SHP77 (cell line): ENCODE measurements at regions not wholly inside any gene's neighbourhood (a gene's known extent, or its start where the extent isn't known, plus 50 kb on each side); places are given as distances from the start of the nearest gene placed in this dataset.
"Not testable (repeated sequence)": the region's sequence is repeated elsewhere in the genome, so short reads cannot be mapped to it uniquely, and the experiment has no call there.

Experiments
- DNase-seq, 2 experiments: peaks; one replicate each; lab custom pipeline; 2025; lab: John Stamatoyannopoulos, UW

DNA sequence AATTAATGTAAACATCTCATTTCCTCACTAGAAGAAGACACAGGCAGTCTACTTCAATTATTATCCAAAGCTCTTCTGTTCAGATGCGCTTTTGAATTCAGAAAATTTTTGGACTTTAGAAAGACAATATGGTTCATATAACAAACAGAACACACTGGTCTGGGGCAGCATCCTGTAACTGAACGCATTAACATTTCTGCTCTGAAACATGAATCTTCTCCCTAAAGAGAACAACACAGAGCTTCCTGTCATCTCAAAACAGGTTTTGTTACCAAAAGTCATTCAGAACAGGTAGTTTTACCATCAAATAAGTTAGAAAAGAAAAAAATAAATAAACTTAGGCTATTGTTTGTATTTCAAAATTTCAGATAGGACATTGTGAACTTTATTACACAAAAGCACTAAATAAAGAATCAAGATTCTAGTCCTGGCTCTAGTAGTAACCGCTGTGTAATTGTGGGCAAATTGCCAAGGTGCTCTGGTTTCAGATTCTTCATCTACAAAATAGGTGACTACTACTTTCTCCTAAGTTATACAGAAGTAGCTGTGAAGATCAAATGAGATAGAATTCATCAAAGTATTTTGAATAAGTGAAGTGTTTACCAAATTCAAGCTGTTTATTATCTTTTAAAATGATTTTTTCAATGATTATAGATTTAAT lies 252.3 kb upstream of the RASGEF1B start:
- DNase-seq = peak in 1 of 2 experiments; percentile 1

DNA sequence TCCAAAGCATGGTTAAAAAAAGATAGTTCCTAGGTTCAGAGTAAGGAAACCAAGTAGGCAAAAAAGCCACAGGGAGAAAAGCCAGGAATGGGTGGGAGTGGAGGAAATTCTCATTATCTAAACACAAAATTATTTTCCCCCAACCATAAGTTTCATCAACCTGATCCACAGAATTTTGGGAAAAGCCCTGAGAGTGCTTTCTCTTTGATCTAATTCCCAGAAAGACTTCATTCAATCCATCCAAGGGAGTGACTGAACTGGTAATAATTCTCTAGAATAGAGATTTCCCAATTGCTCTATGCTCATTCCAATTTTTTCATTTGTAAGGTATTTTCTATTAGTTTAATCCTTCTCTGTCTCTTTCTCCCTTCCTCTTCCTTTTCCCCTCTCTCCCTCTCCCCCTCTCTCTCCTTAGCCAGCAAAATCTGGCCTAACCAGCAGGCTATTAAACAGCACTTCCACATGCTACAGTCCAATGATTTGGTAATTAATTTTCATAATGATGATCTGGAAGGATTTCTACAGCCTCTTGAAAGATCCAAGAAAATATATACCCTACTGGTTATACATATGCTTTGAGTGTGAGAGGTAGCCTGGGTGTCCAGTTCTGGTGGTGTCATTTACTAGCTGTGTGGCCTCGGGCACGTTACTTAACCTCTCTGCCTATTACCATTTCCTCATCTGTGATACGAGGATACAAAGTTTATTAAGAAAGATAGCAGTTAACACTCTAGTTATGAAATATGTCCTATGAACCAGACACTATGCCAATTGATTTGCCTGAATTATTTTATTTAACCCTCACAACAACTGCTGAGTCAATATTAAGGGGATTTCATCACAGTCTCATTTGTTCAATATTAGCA lies 251.5 kb upstream of the RASGEF1B start:
- no peak for DNase-seq

DNA sequence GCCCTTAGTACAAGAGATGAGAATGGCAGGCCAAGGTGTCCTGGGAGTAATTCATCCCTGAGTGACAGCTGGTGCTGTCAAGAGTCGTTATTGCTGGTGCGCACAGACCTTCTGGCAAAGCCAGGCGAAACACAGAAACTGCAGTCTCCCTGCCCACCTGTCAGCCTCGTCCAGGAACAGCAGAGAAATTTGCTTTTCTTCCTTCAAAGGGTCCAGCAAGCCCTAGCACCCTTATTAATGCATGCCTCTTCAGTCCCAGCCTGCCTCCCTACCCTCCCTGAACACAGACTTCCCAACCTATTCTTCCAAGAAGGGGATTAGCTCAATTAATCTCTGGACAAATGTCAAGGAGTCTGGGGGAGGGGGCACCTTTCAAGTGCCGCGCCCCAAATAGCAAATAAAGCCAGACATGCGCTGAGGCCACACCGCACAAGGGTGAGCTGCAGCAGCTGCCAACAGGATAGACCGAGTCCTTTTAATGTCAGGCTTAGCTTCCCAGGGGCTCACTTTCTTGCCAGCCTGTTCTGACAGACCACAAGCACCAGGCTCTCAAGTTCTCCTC lies 250.7 kb upstream of the RASGEF1B start:
- DNase-seq = peak in 1 of 2 experiments; percentile 36

DNA sequence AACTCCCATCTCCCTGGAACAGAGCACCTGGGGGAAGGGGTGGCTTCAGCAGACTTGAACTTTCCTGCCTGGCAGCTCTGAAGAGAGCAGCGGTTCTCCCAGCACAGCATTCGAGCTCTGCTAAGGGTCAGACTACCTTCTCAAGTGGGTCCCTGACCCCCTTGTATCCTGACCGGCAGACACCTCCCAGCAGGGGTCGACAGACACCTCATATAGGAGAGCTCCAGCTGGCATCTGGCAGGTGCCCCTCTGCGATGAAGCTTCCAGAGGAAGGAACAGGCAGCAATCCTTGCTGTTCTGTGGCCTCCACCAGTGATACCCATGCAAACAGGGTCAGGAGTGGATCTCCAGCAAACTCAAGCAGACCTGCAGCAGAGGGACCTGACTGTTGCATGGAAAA lies 244.1 kb upstream of the RASGEF1B start:
- no peak for DNase-seq

DNA sequence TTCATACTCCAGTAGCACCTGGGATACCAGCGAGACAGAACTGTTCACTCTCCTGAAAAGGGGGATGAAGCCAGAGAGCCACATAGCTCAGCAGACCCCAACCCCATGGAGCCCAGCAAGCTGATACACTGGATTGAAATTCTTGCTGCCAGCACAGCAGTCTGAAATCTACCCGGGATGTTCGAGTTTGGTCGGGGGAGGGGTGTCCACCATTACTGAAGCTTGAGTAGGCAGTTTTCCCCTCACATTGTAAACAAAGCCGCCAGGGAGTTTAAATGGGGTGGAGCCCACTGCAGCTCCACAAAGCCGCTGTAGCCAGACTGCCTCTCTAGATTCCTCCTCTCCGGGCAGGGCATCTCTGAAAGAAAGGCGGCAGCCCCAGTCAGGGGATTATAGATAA lies 243.7 kb upstream of the RASGEF1B start:
- DNase-seq = not testable (repeated sequence)

DNA sequence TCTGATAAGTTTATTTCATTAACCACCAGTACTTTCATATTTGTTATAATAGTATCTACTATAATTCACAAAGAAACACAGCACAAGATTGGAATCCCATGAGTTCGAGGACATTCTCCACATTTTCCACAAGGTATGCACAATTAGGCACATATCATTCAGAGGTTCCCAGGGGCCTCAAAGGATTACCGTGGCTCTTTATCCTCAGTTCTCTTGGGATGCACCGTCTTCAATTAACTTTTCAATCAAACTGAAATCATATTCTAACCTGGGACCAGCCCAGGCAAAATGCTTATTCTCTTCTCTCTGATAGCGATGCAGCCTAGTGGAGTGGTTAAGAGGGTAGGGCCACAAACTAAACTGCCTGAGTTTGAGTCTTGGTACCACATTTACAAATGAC lies 242.6 kb upstream of the RASGEF1B start:
- DNase-seq = no peak

DNA sequence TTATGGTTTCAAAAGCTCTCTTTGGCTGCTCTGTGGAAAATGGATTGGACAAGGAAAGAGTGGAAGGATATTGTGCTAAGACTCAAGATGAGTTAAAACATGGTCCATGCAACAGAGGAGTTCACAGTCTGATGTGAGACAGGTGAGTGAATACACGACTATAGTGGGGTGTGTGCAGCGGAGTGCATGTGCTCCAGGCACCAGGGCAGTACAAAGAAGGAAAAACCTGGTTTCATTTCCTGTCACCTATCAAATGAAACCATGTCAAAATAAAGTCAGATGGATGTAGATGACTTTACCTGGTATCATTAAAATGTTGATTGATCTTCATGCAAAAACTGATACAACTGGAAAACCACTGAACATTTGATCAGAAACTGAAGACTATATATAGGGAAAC lies 241.0 kb upstream of the RASGEF1B start:
- no peak for DNase-seq

DNA sequence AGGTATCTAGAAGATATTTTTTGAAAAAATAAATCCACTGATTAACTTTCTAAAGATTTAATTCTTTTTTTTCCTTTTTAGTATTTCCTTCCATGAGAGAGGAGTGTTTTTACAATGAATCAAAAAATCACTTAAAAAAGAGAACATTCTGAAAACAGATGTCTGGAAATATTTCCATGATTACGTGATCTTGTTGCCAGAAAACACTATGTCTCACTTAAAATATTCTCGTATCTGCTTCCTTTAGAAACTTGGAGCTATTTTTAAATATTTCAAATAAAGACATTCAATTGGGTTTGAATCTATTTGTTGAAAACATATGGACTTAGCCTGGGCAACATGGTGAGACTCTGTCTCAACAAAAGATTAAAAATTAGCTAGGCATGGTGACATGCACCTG lies 232.8 kb upstream of the RASGEF1B start:
- no peak for DNase-seq

DNA sequence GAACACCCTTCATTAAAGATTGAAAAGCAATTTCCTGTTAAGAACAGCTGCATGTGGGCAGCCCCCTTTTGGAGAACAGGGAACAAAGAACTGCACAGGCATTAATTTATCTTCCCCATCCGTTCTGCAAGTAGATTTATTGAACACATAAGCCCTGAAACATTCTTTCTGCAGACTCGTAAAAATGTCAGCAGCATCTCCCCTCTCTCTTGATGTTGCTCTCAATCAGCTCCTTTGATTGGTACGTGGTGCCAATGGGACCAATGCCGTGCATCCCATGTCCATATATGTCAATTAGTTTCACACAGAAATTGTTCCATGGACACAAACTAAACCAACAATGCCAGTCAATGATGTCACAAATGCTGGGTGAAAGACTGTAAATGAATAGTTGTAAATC lies 228.5 kb upstream of the RASGEF1B start:
- no peak for DNase-seq

DNA sequence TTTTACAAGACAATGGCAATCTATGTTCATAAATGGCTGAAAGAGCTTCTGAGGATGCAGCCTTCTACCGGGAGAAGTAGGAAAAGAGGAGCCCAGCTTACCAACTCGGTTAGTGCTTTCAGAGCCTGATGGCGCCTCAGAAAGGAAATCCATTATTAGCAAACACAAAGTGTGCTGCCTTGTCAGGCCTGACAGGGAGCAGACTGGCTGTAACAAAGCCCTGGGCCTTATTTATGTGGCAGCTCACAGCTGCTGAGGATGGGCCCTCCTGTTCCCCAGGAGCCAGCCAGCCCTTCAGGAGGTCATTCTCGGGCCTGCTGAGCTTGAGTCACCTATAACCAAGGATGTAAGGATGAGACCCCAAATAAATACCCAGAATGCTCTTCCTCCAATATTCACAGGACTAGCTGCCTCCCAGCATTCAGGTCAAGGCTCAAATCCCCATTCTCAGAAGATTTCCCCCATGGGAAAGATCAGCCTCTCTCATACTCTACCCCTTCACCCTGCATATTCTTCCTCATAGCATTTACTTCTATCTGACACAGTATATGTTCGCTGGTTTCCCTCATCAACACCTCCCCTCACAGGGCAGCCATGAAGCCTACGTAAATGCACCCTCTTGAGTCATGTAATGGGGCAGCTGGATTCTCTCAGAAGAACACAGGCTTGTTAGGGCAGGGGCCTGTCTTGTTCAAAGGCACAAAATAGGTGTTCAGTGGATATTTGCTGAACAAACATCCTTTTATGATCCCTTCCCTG lies 227.0 kb upstream of the RASGEF1B start:
- DNase-seq = peak; percentile 30 to 32

DNA sequence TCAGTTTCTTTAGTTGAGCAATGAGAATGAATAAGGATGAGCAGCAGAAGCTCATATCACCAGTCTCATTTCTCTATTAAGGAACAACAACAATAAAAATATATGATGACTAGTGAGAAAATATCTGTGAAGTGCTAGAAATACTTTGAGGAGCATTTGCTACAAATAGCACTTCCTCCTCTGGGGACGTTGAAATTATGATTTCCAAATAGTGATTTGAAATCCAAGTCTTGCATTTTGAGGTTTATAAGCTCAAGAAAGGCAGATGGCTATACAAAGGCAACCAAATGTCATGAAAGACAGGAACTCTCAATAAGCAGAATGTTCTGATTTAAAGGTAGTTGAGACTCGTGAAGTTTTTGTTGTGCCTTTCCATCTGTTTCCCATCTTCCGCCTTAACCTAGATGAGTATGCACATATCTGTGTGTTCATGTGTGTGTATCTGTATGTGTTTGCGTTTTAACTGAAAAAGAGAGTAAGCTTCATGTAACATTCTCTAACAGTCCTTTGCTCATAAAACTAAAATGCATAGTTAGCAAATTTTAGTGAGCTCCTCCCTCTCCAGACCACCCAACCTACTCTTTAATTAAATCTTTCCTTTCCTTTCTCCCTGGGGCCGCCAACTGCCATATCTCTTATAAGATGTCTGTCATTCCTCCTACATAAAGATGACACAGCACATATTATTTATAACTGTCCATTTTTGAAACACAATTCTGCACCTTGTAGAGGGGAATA lies 222.6 kb upstream of the RASGEF1B start:
- DNase-seq = no peak

DNA sequence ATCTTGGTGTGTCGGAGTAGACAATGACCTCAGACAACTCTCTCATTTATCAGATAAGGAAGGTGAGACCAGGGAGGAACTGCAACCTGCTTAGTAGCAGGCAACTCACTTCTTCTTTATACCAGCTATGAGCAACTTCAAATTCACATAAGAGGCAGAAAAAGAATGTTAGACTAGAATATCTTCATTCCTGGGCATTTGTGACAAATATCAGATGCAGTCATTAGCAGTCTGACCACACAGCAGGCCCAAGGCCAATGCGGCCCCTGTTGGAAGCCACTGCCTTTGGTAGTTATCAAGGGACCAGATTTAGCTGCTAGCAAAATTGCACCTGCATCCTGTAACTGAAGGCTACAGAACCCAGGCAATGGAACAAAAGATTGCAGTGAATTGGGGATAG lies 219.2 kb upstream of the RASGEF1B start:
- DNase-seq = no peak

DNA sequence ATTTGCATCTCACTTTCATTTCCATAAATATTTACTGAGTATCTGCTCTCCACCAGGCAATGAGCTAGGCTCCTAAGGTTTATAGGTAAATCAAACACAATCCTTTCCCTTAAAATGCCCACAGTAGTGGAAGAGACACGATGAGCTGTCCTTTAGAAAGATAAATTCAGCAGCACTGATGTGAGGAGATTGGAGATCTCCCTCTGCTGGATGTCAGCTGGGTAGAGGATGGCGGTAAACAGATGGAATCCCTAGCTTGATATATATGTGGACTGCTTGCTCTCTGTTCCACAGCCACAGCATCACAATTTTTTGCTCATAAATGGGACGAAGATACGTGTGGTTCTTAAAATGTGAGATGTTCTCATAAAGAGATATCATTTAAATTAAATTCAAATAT lies 216.4 kb upstream of the RASGEF1B start:
- DNase-seq = no peak

DNA sequence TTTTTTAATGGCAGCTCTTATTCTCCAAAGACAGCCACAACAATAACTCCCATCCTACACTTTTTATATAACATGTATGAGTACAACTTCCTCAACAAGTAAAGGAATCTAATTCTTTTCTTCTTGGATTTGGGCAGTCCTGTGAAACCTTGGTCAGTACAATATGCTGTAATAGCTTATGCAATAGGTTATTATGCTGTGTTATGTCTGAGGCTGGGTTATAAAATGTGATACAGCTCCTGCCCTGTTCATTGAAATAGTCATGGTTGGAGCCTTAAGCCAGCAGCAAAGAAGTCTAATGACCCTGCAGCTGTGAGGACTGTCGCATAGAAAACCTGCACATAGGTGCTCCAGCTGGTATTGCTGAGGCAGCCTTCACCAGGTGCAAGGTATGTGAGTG lies 215.8 kb upstream of the RASGEF1B start:
- no peak for DNase-seq

DNA sequence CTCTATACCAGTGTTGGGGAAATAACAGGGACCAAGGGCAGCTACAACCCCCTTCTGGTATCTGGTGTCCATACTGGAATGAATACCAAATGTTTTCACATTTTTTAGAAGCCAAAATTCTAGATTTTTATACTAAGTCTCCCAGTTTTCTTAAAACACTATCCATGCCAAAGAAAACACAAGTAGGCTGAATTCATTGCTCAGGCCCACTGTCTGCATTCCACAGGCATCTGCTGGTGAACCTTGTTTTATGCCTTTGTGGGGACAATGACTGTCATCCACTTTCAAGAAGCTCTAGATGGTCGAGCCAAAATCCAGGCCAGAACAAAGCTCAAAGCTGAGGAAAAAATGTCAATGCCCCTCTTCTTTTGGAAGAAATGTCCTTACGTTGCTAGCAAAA lies 213.4 kb upstream of the RASGEF1B start:
- no peak for DNase-seq

DNA sequence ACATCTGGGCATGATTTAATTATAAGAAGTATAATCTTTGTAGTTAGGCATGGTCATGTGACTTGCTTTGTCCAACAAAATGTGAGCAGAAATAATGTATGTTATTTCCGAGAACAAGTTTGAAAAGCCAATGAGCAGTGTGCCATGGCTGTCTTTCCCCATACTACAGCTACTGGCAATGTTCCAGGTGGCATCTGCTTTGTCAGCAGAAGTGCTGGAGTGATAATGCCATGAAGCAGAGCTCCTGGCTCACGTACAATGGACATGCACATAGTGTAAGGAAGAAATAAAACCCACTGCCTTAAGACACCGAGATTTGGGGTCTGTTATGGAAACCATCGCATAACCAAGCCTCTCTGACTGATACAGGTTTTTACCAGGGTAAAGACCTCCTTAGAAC lies 212.6 kb upstream of the RASGEF1B start:
- no peak for DNase-seq

DNA sequence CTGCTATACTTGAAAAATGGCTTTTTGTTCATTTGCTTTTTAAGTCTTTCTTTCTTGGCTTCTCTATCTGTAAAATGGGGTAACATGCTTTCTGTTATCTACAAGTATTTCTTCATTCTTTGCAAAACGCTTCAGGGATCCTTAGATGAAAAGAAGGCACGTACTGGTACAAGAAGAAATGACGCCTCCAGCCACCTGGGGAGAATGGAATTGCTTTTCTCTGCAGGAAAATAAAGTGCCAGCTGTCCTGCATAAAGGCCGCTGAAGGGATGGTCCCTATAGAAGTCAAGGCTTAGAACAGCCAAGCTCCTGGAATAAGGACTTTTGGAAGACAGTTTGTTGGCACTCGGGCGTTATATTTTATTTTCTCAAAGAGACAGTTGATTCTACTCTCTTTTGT lies 210.8 kb upstream of the RASGEF1B start:
- no peak for DNase-seq

DNA sequence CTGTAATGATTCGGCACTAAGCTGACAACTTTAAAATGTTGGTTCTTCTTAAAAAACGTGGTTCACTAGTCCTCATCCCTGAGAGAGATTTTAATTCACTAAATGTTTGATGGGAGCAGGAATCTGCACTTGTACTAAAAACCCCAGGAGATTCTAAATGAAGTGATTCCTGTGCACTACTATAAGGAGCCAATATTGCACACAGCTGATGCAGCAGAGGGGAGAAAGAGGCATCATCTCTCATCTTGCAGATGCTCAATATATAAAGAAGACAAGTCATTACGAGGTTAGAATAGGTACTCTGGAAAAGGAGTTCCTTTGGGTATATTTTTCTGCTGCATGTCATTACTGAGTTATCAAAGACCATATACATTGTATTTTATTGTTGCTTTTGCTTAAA lies 207.6 kb upstream of the RASGEF1B start:
- no peak for DNase-seq

DNA sequence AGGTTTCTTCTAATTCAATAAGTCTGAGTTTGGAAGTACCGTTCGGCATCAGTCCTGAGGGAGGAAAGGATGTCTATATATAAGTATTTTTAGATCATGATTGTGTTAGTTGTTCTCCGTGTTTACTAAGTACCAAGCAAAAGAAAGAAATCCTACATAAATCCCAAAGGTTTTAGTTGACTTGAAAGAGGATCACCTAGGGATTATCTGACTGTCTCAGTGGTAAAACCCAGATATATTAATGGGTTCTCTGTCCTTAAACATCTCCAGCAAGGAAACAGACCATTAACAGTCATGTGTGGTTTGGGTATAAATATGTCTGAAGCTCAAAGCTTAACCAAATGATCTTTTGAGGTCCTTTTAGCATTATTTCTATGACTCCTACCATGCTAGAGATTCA lies 207.1 kb upstream of the RASGEF1B start:
- DNase-seq = no peak

DNA sequence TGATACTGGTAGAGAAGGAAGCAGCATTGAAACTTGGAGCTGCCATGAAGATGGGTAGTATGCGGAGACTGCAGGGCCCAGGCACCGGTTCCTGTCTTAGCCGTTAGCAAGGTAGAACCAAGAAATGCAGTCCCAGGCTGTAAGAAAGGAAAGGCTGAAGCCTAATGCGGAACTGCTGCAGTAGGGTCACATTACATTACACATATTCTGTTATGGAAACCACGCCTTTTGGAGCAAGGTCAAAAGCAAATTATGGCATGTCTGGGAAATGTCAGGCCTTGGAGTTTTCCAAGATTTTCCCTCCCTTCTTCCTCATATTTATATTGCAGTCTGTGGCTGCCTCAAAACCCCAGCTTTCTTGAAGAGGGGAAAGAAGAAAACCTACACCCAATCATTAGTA lies 204.8 kb upstream of the RASGEF1B start:
- DNase-seq = no peak

DNA sequence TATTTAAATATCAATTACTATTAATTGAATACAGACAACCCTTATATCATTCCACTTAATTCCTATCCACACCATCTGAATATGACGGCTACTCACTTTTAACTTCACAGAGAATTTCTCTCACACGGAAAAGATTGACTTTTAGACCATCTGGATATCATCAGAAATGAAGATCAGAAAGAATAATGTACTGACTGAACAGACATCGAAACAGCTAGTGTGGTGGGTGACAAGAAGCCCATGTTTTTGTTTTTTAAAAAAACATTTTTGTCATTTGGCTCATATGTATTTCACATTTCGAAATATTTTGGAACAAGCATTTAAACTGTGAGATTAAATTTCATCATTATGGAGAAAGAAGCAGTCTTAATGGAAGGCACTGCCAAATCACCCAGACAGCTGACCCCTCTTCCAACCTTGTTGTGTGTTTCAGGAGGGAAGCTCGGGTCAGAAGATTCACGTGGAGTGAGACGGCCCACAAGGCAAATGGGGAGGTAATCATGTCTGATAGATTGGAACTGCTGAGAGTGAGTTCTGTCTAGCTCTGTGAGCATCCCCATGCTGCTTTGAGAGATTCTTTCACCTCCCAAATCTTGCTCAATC lies 204.2 kb upstream of the RASGEF1B start:
- DNase-seq = no peak
